Pancreas (tissue), 10 donors: ENCODE measurements at regions not wholly inside any gene's neighbourhood (a gene's known extent, or its start where the extent isn't known, plus 50 kb on each side); places are given as distances from the start of the nearest gene placed in this dataset.

ENCODE experiments used
- ATAC-seq, 4 donors: fragments of 200-7000 bp; cut with Tn5 transposase; one replicate each; pipeline versions ENCODE4 v1.8.0 to v1.9.1; 2020; ENCODE audit warnings: mild to moderate bottlenecking in 4 of 4, moderate library complexity in 4 of 4
- DNase-seq, 6 donors: peaks; one replicate each; pipeline ENCODE4 v3.0.0-alpha.2; 2020
- FAIRE-seq: peaks from 2 replicates; lab custom pipeline; 2012; peaks lifted over from hg19 to GRCh38; lab: Jason Lieb, UNC
- H3K27ac ChIP-seq, 4 donors: fragments of 200-600 bp; sonication (generic); 1 replicate in 3 of 4; 2 replicates in 1 of 4; pipeline versions ENCODE4 v1.5.0 to v1.8.0; 2020
- H3K27me3 ChIP-seq, 4 donors: fragments of 200-600 bp; one replicate each; pipeline ENCODE4 v1.8.0; 2021
- H3K36me3 ChIP-seq, 3 donors: fragments of 200-600 bp; sonication (generic) in 1 of 3; one replicate each; pipeline versions ENCODE4 v1.5.0 to v1.8.0; 2020 to 2021
- H3K4me1 ChIP-seq, 3 donors: fragments of 200-600 bp; one replicate each; pipeline ENCODE4 v1.8.0; 2021
- H3K4me3 ChIP-seq, 4 donors: fragments of 200-600 bp; sonication (generic) in 2 of 4; one replicate each; pipeline versions ENCODE4 v1.5.0 to v1.8.0; 2020 to 2021
- H3K9me3 ChIP-seq, 4 donors: fragments of 200-600 bp; one replicate each; pipeline ENCODE4 v1.8.0; 2021
- CTCF ChIP-seq, 4 donors: fragments of 200-600 bp; sonication (generic) in 3 of 4; IDR thresholded peaks; one replicate each; pipeline versions ENCODE4 v1.5.0 to v1.8.0; 2021; ENCODE audit warnings: antibody characterized with exemption in 4 of 4
- WGBS, 2 donors: extraction: QIAGEN DNeasy Blood & Tissue Kit; methylation state at CpG; one replicate each; pipeline ENCODE4 v1.1.7; 2013; 5-methylcytosine and 5-hydroxymethylcytosine counted together
- intact Hi-C, 3 donors: fragments of 100-400 bp; cut with DNase I; formaldehyde crosslinking; loops; one replicate each; pipeline versions ENCODE4 v1.11.1 to v1.14.2; 2022
- donor health status: healthy with polysubstance abuse.
- donor health status: DM: no; HTN: no; CAD: no; lungs with moderate emphysema.
- donor health status: DM: no; HTN: no; CAD: no.
- donor health status: control.
- donor health status: control.
- donor health status: Bipolar disorder and iron deficiency.
- donor health status: DM: yes; HTN: yes; CAD: no.
- donor health status: DM: no; HTN: no; CAD: no.
- donor health status: DM: no; HTN: no; CAD: no.
- donor health status: DM: yes; HTN: yes; CAD: no.

- no peaks in the 10 kb centered on the region for H3K4me1 ChIP-seq
- ATAC-seq, result no peak
- no peak for FAIRE-seq
- intact Hi-C loops, result no loop called here
- 48 to 67% methylated on average over 2 of the region's 2 CpGs for WGBS, 2 donors
- no peak for DNase-seq
- H3K36me3 ChIP-seq, result no peaks in the 10 kb centered on the region
- no peaks in the 10 kb centered on the region for H3K27me3 ChIP-seq
- no peaks in the 10 kb centered on the region for H3K9me3 ChIP-seq
- no peak for TF ChIP-seq CTCF (IDR thresholded peaks at IDR 0.05)
- no peak overlapping the region for H3K27ac ChIP-seq
- H3K4me3 ChIP-seq, result no peak overlapping the region
These were observed 122.1 kb upstream of the TPK1 start for GRCh38 chr7:144957998-144958397.

- H3K9me3 ChIP-seq, result no peaks in the 10 kb centered on the region
- FAIRE-seq (no peak), ATAC-seq (no peak), DNase-seq (no peak)
- H3K4me3 ChIP-seq, result no peak overlapping the region
- no peak overlapping the region for H3K27ac ChIP-seq
- TF ChIP-seq CTCF (IDR thresholded peaks at IDR 0.05), result no peak
- H3K36me3 ChIP-seq, result no peaks in the 10 kb centered on the region
- WGBS, 2 donors, result 68 to 88% methylated on average over 1 of the region's 1 CpG
- H3K27me3 ChIP-seq, result no peaks in the 10 kb centered on the region
- intact Hi-C loops, result no loop called here
- no peaks in the 10 kb centered on the region for H3K4me1 ChIP-seq
These were observed 119.6 kb upstream of the TPK1 start for GRCh38 chr7:144955422-144955821.

- WGBS, 2 donors, result 47 to 51% methylated on average over 1 of the region's 1 CpG
- intact Hi-C loops, result no loop called here
- H3K27me3 ChIP-seq, result peaks cover 0 to 4% (median 0%) of the 10 kb centered on the region in 4 donors
These were observed 105.3 kb upstream of the TPK1 start for GRCh38 chr7:144941127-144941526.

GRCh38 chr7:144937199-144937598 lies 101.3 kb upstream of the TPK1 start:
- Histone ChIP-seq H3K4me1 (no peaks in the 10 kb centered on the region), H3K36me3 (no peaks in the 10 kb centered on the region), H3K27me3 (no peaks in the 10 kb centered on the region), H3K9me3 (no peaks in the 10 kb centered on the region), H3K4me3 (no peak overlapping the region), H3K27ac (no peak overlapping the region)
- TF ChIP-seq CTCF (IDR thresholded peaks at IDR 0.05), result no peak
- DNase-seq, result no peak
- 44 to 56% methylated on average over 1 of the region's 2 CpGs for WGBS, 2 donors
- no peak for ATAC-seq
- no peak for FAIRE-seq
- intact Hi-C loops, result no loop called here

More at GRCh38 chr7:144941127-144941526, 105.3 kb upstream of the TPK1 start:
- Histone ChIP-seq H3K27ac (no peak overlapping the region), H3K9me3 (no peaks in the 10 kb centered on the region), H3K36me3 (no peaks in the 10 kb centered on the region), H3K4me3 (no peak overlapping the region), H3K4me1 (no peaks in the 10 kb centered on the region)
- DNase-seq (no peak), ATAC-seq (no peak), FAIRE-seq (no peak)
- no peak for TF ChIP-seq CTCF (IDR thresholded peaks at IDR 0.05)

- 45 to 46% methylated on average over 1 of the region's 1 CpG for WGBS, 2 donors
- no peak for TF ChIP-seq CTCF (IDR thresholded peaks at IDR 0.05)
- no peaks in the 10 kb centered on the region for H3K36me3 ChIP-seq
- no peak overlapping the region for H3K27ac ChIP-seq
- ATAC-seq (no peak), FAIRE-seq (no peak), DNase-seq (no peak)
- no peaks in the 10 kb centered on the region for H3K27me3 ChIP-seq
- H3K9me3 ChIP-seq, result no peaks in the 10 kb centered on the region
- no peaks in the 10 kb centered on the region for H3K4me1 ChIP-seq
- intact Hi-C loops, result no loop called here
- no peak overlapping the region for H3K4me3 ChIP-seq
These were observed 100.5 kb upstream of the TPK1 start for GRCh38 chr7:144936314-144936713.
